Endothelial cell (in vitro differentiated cells): ENCODE measurements at regions not wholly inside any gene's neighbourhood (a gene's known extent, or its start where the extent isn't known, plus 50 kb on each side); places are given as distances from the start of the nearest gene placed in this dataset.

ENCODE experiments used
- DNase-seq: peaks from one replicate; pipeline ENCODE4 v3.0.0; 2021; ENCODE audit warnings: low spot score
- H3K27ac Mint-ChIP-seq: one replicate; pipeline ENCODE4 v1.8.0; 2021; ENCODE audit warnings: mixed read lengths, inconsistent platforms; ENCODE audit not compliant: unreplicated experiment
- H3K27me3 Mint-ChIP-seq: one replicate; pipeline ENCODE4 v1.8.0; 2021; ENCODE audit warnings: mild to moderate bottlenecking, moderate library complexity, mixed read lengths, inconsistent platforms; ENCODE audit not compliant: unreplicated experiment
- H3K36me3 Mint-ChIP-seq: one replicate; pipeline ENCODE4 v1.8.0; 2021; ENCODE audit warnings: mild to moderate bottlenecking, low read depth, mixed read lengths, inconsistent platforms; ENCODE audit not compliant: unreplicated experiment
- H3K4me1 Mint-ChIP-seq: one replicate; pipeline ENCODE4 v1.8.0; 2021; ENCODE audit warnings: mild to moderate bottlenecking, mixed read lengths, inconsistent platforms; ENCODE audit not compliant: unreplicated experiment
- H3K4me3 Mint-ChIP-seq: one replicate; pipeline ENCODE4 v1.8.0; 2021; ENCODE audit warnings: mild to moderate bottlenecking, mixed read lengths, inconsistent platforms; ENCODE audit not compliant: unreplicated experiment
- H3K9me3 Mint-ChIP-seq: one replicate; pipeline ENCODE4 v1.8.0; 2021; ENCODE audit warnings: mixed read lengths, inconsistent platforms; ENCODE audit not compliant: unreplicated experiment
- CTCF ChIP-seq: fragments of 200-600 bp; sonication (generic); IDR thresholded peaks from one replicate; pipeline ENCODE4 v1.5.0; 2021; ENCODE audit warnings: antibody characterized with exemption; ENCODE audit not compliant: unreplicated experiment

GRCh38 chr9:99465231-99465907 lies 243.3 kb downstream of the SEC61B start:
- no peak for DNase-seq
- no peak for TF ChIP-seq CTCF
- Mint-ChIP-seq H3K4me3 (no peak overlapping the region), H3K9me3 (no peaks in the 10 kb centered on the region), H3K36me3 (no peaks in the 10 kb centered on the region), H3K4me1 (peaks cover 3% of the 10 kb centered on the region), H3K27ac (no peak overlapping the region), H3K27me3 (no peaks in the 10 kb centered on the region)

GRCh38 chr9:99466104-99466503 lies 244.0 kb downstream of the SEC61B start:
- H3K36me3 Mint-ChIP-seq, result no peaks in the 10 kb centered on the region
- no peak for TF ChIP-seq CTCF
- no peaks in the 10 kb centered on the region for H3K9me3 Mint-ChIP-seq
- H3K4me1 Mint-ChIP-seq, result peaks cover 3% of the 10 kb centered on the region
- no peak for DNase-seq
- H3K27ac Mint-ChIP-seq, result no peak overlapping the region
- H3K4me3 Mint-ChIP-seq, result no peak overlapping the region
- H3K27me3 Mint-ChIP-seq, result no peaks in the 10 kb centered on the region

- peaks cover 3% of the 10 kb centered on the region for H3K4me1 Mint-ChIP-seq
- TF ChIP-seq CTCF, result no peak
- no peak overlapping the region for H3K27ac Mint-ChIP-seq
- no peak for DNase-seq
- H3K27me3 Mint-ChIP-seq, result no peaks in the 10 kb centered on the region
- no peaks in the 10 kb centered on the region for H3K36me3 Mint-ChIP-seq
- H3K9me3 Mint-ChIP-seq, result no peaks in the 10 kb centered on the region
- no peak overlapping the region for H3K4me3 Mint-ChIP-seq
These were observed 244.7 kb downstream of the SEC61B start for GRCh38 chr9:99466781-99467180.

- DNase-seq, result no peak
- H3K9me3 Mint-ChIP-seq, result no peaks in the 10 kb centered on the region
- H3K27ac Mint-ChIP-seq, result no peak overlapping the region
- H3K4me3 Mint-ChIP-seq, result no peak overlapping the region
- H3K36me3 Mint-ChIP-seq, result no peaks in the 10 kb centered on the region
- peaks cover under 1% of the 10 kb centered on the region for H3K4me1 Mint-ChIP-seq
- TF ChIP-seq CTCF, result no peak
- H3K27me3 Mint-ChIP-seq, result no peaks in the 10 kb centered on the region
These were observed 249.0 kb downstream of the SEC61B start for GRCh38 chr9:99471033-99471432.

- H3K9me3 Mint-ChIP-seq, result no peaks in the 10 kb centered on the region
These were observed 250.3 kb downstream of the SEC61B start for GRCh38 chr9:99472240-99472915.

More at GRCh38 chr9:99472240-99472915, 250.3 kb downstream of the SEC61B start:
- Mint-ChIP-seq H3K27me3 (no peaks in the 10 kb centered on the region), H3K27ac (no peak overlapping the region), H3K36me3 (no peaks in the 10 kb centered on the region), H3K4me1 (no peaks in the 10 kb centered on the region), H3K4me3 (no peak overlapping the region)
- no peak for DNase-seq
- no peak for TF ChIP-seq CTCF
